A673 (cell line): ENCODE measurements at regions not wholly inside any gene's neighbourhood (a gene's known extent, or its start where the extent isn't known, plus 50 kb on each side); places are given as distances from the start of the nearest gene placed in this dataset.

Source experiments
- CTCF ChIP-seq: fragments of 300-800, 200-600 bp; sonication (generic); conservative IDR thresholded peaks from 2 replicates; pipeline ENCODE4 v1.5.1; 2017; ENCODE audit warnings: low read depth, mild to moderate bottlenecking, antibody characterized with exemption, low read length, moderate library complexity, mixed read lengths
- EZH2 ChIP-seq: fragments of 200-600 bp; sonication (generic); IDR thresholded peaks from 2 replicates; pipeline ENCODE4 v1.6.1; 2017; ENCODE audit warnings: borderline replicate concordance, low read depth, mild to moderate bottlenecking, mixed read lengths, antibody characterized with exemption, low read length; ENCODE audit not compliant: poor library complexity, severe bottlenecking

- TF ChIP-seq CTCF (no peak), EZH2 (no peak)
Measured at GRCh38 chr1:214164173-214164572, 116.8 kb upstream of the SMYD2 start.
